Retinal pigment epithelial cell (primary cell): ENCODE measurements at regions not wholly inside any gene's neighbourhood (a gene's known extent, or its start where the extent isn't known, plus 50 kb on each side); places are given as distances from the start of the nearest gene placed in this dataset.

Experiments
- DNase-seq: peaks from one replicate; pipeline ENCODE4 v3.0.0-alpha.2; 2010; ENCODE audit warnings: low read depth
- H3K4me3 ChIP-seq: 2 replicates; pipeline ENCODE4 v1.5.1; 2011; ENCODE audit warnings: mild to moderate bottlenecking, low read length, control low read depth, moderate library complexity
- CTCF ChIP-seq: conservative IDR thresholded peaks from 2 replicates; pipeline ENCODE4 v1.5.1; 2011; ENCODE audit warnings: low read depth, low read length, control low read depth, inconsistent platforms

- no peak for DNase-seq
- no peak overlapping the region for H3K4me3 ChIP-seq
- no peak for TF ChIP-seq CTCF
Measured at GRCh38 chr9:129355631-129356030, 177.6 kb upstream of the IER5L start.

- DNase-seq, result no peak
- TF ChIP-seq CTCF, result no peak
- no peak overlapping the region for H3K4me3 ChIP-seq
Measured at GRCh38 chr9:129354498-129354897, 176.4 kb upstream of the IER5L start.

GRCh38 chr9:129353697-129354336, 175.8 kb upstream of the IER5L start:
- TF ChIP-seq CTCF, result no peak

GRCh38 chr9:129352146-129352865, 174.2 kb upstream of the IER5L start:
- no peak for DNase-seq
- peak overlapping the region; percentile 42 for H3K4me3 ChIP-seq
- no peak for TF ChIP-seq CTCF

More at GRCh38 chr9:129353697-129354336, 175.8 kb upstream of the IER5L start:
- H3K4me3 ChIP-seq, result no peak overlapping the region
- DNase-seq, result no peak

- no peak for DNase-seq
- H3K4me3 ChIP-seq, result peak overlapping the region; percentile 42
- TF ChIP-seq CTCF, result no peak
Measured at GRCh38 chr9:129351642-129352145, 173.6 kb upstream of the IER5L start.

GRCh38 chr9:129351058-129351641, 173.1 kb upstream of the IER5L start:
- TF ChIP-seq CTCF, result peak; percentile 9
- no peak for DNase-seq
- H3K4me3 ChIP-seq, result no peak overlapping the region
